Spleen (tissue), 11 donors: ENCODE measurements at regions not wholly inside any gene's neighbourhood (a gene's known extent, or its start where the extent isn't known, plus 50 kb on each side); places are given as distances from the start of the nearest gene placed in this dataset.

ENCODE experiments used
- DNase-seq: peaks from one replicate; pipeline ENCODE4 v3.0.0-alpha.2; 2020
- H3K27ac ChIP-seq, 8 donors: fragments of 200-600 bp; sonication (generic) in 7 of 8; 1 replicate in 4 of 8; 2 replicates in 4 of 8; pipeline versions ENCODE4 v1.5.0 to v1.8.0; 2016 to 2021; ENCODE audit warnings: inconsistent platforms in 4 of 8, mild to moderate bottlenecking in 4 of 8, moderate library complexity in 1 of 8
- H3K27me3 ChIP-seq, 7 donors: fragments of 200-600 bp; sonication (generic) in 6 of 7; replicated peaks in 1 of 7; 1 replicate in 4 of 7; 2 replicates in 3 of 7; pipeline versions ENCODE4 v1.5.0 to v1.8.0; 2016 to 2021; ENCODE audit warnings: inconsistent platforms in 3 of 7, mild to moderate bottlenecking in 1 of 7
- H3K36me3 ChIP-seq, 6 donors: fragments of 200-600 bp; sonication (generic) in 5 of 6; 1 replicate in 4 of 6; 2 replicates in 2 of 6; pipeline versions ENCODE4 v1.5.0 to v1.8.0; 2016 to 2021; ENCODE audit warnings: inconsistent platforms in 2 of 6
- H3K4me1 ChIP-seq, 6 donors: fragments of 200-600 bp; sonication (generic) in 5 of 6; 1 replicate in 3 of 6; 2 replicates in 3 of 6; pipeline versions ENCODE4 v1.5.0 to v1.8.0; 2016 to 2021; ENCODE audit warnings: inconsistent platforms in 3 of 6
- H3K4me3 ChIP-seq, 8 donors: fragments of 200-600 bp; sonication (generic) in 7 of 8; 1 replicate in 4 of 8; 2 replicates in 4 of 8; pipeline versions ENCODE4 v1.5.0 to v1.8.0; 2016 to 2021; ENCODE audit warnings: inconsistent platforms in 4 of 8, mild to moderate bottlenecking in 4 of 8, moderate library complexity in 2 of 8
- H3K9me3 ChIP-seq, 8 donors: fragments of 200-600 bp; sonication (generic) in 7 of 8; 1 replicate in 4 of 8; 2 replicates in 4 of 8; pipeline versions ENCODE4 v1.5.0 to v1.8.0; 2016 to 2021; ENCODE audit warnings: inconsistent platforms in 4 of 8
- CTCF ChIP-seq, 11 experiments: fragments of 200-600 bp in 7 of 11; fragments of 450-650 bp in 4 of 11; sonication (generic) in 4 of 11; IDR thresholded peaks in 8 of 11; conservative IDR thresholded peaks in 3 of 11; 1 replicate in 7 of 11; 2 replicates in 4 of 11; pipeline versions ENCODE4 v1.4.0 to v1.8.0; 2016 to 2021; ENCODE audit warnings: antibody characterized with exemption in 11 of 11, inconsistent platforms in 4 of 11, mild to moderate bottlenecking in 1 of 11
- POLR2A ChIP-seq, 3 donors: fragments of 450-650 bp; IDR thresholded peaks; one replicate each; pipeline ENCODE4 v1.5.1; 2017; ENCODE audit warnings: antibody characterized with exemption in 3 of 3, mild to moderate bottlenecking in 1 of 3
- POLR2AphosphoS5 ChIP-seq, 3 donors: sonication (generic); formaldehyde crosslinking; IDR thresholded peaks; one replicate each; pipeline ENCODE4 v1.5.1; 2017; ENCODE audit warnings: antibody characterized with exemption in 3 of 3
- WGBS, 5 donors: extraction: QIAGEN DNeasy Blood & Tissue Kit in 3 of 5; methylation state at CpG; one replicate each; pipeline versions ENCODE4 v1.1.5 to v1.1.7; 2013 to 2018; 5-methylcytosine and 5-hydroxymethylcytosine counted together
- intact Hi-C: fragments of 100-400 bp; cut with DNase I; formaldehyde crosslinking; loops from one replicate; pipeline ENCODE4 v1.15.0; 2023; ENCODE audit warnings: low total_unique reads
- donor health status: healthy with polysubstance abuse.
- donor health status: DM: no; HTN: no; CAD: no; lungs with moderate emphysema.
- donor health status: DM: no; HTN: no; CAD: no.
- donor health status: Bipolar disorder and iron deficiency.
- donor health status: healthy.
- donor health status: DM: no; HTN: no; CAD: no.
- donor health status: DM: yes; HTN: yes; CAD: no.

GRCh38 chr5:66337626-66338226, 193.6 kb downstream of the SREK1 start:
- Histone ChIP-seq H3K27me3 (peaks cover 0 to 24% (median 0%) of the 10 kb centered on the region in 7 donors), H3K36me3 (no peaks in the 10 kb centered on the region), H3K27ac (no peak overlapping the region), H3K4me3 (no peak overlapping the region), H3K4me1 (no peaks in the 10 kb centered on the region), H3K9me3 (no peaks in the 10 kb centered on the region)
- TF ChIP-seq POLR2AphosphoS5 (IDR thresholded peaks at IDR 0.05) (no peak), CTCF (IDR thresholded peaks at IDR 0.05 in 8 of 11, conservative IDR thresholded peaks at IDR 0.05 in 3 of 11) (no peak), POLR2A (IDR thresholded peaks at IDR 0.05) (no peak)
- DNase-seq: no peak
- intact Hi-C loops: no loop called here
- 70 to 72% (median 71%) methylated on average over 11 of the region's 11 CpGs for WGBS, 5 donors

GRCh38 chr5:66338828-66339227, 194.7 kb downstream of the SREK1 start:
- H3K9me3 ChIP-seq: no peaks in the 10 kb centered on the region
- TF ChIP-seq CTCF (IDR thresholded peaks at IDR 0.05 in 8 of 11, conservative IDR thresholded peaks at IDR 0.05 in 3 of 11) (no peak), POLR2AphosphoS5 (IDR thresholded peaks at IDR 0.05) (no peak), POLR2A (IDR thresholded peaks at IDR 0.05) (no peak)
- H3K27ac ChIP-seq: no peak overlapping the region
- peaks cover 0 to 24% (median 0%) of the 10 kb centered on the region in 7 donors for H3K27me3 ChIP-seq
- no peaks in the 10 kb centered on the region for H3K4me1 ChIP-seq
- intact Hi-C loops: no loop called here
- WGBS, 5 donors: 68 to 88% (median 81%) methylated on average over 2 of the region's 2 CpGs
- H3K4me3 ChIP-seq: no peak overlapping the region
- H3K36me3 ChIP-seq: no peaks in the 10 kb centered on the region
- no peak for DNase-seq

- peaks cover 0 to 20% (median 0%) of the 10 kb centered on the region in 7 donors for H3K27me3 ChIP-seq
- TF ChIP-seq CTCF (IDR thresholded peaks at IDR 0.05 in 8 of 11, conservative IDR thresholded peaks at IDR 0.05 in 3 of 11): no peak
- TF ChIP-seq POLR2A (IDR thresholded peaks at IDR 0.05): no peak
- TF ChIP-seq POLR2AphosphoS5 (IDR thresholded peaks at IDR 0.05): no peak
- H3K36me3 ChIP-seq: no peaks in the 10 kb centered on the region
- intact Hi-C loops: no loop called here
- no peak overlapping the region for H3K27ac ChIP-seq
- H3K9me3 ChIP-seq: no peaks in the 10 kb centered on the region
- 67 to 87% (median 72%) methylated on average over 1 of the region's 1 CpG for WGBS, 5 donors
- no peaks in the 10 kb centered on the region for H3K4me1 ChIP-seq
- no peak for DNase-seq
- H3K4me3 ChIP-seq: no peak overlapping the region
Measured at GRCh38 chr5:66339896-66340295, 195.8 kb downstream of the SREK1 start.

GRCh38 chr5:66340786-66341185, 196.7 kb downstream of the SREK1 start:
- no peaks in the 10 kb centered on the region for H3K36me3 ChIP-seq
- no peaks in the 10 kb centered on the region for H3K9me3 ChIP-seq
- H3K27ac ChIP-seq: no peak overlapping the region
- TF ChIP-seq POLR2A (IDR thresholded peaks at IDR 0.05) (no peak), POLR2AphosphoS5 (IDR thresholded peaks at IDR 0.05) (no peak), CTCF (IDR thresholded peaks at IDR 0.05 in 8 of 11, conservative IDR thresholded peaks at IDR 0.05 in 3 of 11) (no peak)
- H3K4me1 ChIP-seq: no peaks in the 10 kb centered on the region
- WGBS, 5 donors: 80 to 85% (median 82%) methylated on average over 1 of the region's 1 CpG
- no peak for DNase-seq
- H3K4me3 ChIP-seq: no peak overlapping the region
- peaks cover 0 to 12% (median 0%) of the 10 kb centered on the region in 7 donors for H3K27me3 ChIP-seq
- intact Hi-C loops: no loop called here
